Testis (tissue), 2 donors: ENCODE measurements at regions not wholly inside any gene's neighbourhood (a gene's known extent, or its start where the extent isn't known, plus 50 kb on each side); places are given as distances from the start of the nearest gene placed in this dataset.

Experiments used
- POLR2A ChIP-seq: fragments of 450-650 bp; IDR thresholded peaks from one replicate; pipeline ENCODE4 v1.6.1; 2017; ENCODE audit warnings: antibody characterized with exemption, mild to moderate bottlenecking, moderate library complexity
- TF ChIP-seq, protein P1 (sequence below), 3 experiments: fragments of 450-650 bp in 2 of 3; fragments of 200-600 bp in 1 of 3; sonication (generic) in 1 of 3; IDR thresholded peaks; one replicate each; pipeline ENCODE4 v1.5.1; 2016 to 2019; ENCODE audit warnings: antibody characterized with exemption in 3 of 3, mild to moderate bottlenecking in 2 of 3, moderate library complexity in 1 of 3

DNA sequence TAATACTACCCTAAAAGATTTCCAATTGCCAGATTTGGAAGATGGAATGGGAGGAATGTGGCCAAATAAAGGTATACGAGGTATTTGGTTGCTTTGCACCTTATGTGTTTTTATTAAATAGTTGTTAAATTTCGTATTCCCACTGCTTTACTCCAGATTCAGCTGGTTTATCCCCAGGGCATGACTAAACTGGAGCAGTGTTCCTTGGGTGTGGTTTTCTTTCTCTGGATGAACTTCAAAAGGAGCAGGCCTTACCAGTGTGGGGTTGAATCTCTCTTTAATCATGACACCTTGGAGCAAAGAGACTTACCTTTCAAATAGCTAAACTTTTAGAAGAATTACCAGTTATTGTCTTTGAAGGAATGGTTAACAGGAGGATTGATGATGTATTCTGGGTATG lies 121.7 kb upstream of the BNC2 start:
- TF ChIP-seq, protein P1, sequence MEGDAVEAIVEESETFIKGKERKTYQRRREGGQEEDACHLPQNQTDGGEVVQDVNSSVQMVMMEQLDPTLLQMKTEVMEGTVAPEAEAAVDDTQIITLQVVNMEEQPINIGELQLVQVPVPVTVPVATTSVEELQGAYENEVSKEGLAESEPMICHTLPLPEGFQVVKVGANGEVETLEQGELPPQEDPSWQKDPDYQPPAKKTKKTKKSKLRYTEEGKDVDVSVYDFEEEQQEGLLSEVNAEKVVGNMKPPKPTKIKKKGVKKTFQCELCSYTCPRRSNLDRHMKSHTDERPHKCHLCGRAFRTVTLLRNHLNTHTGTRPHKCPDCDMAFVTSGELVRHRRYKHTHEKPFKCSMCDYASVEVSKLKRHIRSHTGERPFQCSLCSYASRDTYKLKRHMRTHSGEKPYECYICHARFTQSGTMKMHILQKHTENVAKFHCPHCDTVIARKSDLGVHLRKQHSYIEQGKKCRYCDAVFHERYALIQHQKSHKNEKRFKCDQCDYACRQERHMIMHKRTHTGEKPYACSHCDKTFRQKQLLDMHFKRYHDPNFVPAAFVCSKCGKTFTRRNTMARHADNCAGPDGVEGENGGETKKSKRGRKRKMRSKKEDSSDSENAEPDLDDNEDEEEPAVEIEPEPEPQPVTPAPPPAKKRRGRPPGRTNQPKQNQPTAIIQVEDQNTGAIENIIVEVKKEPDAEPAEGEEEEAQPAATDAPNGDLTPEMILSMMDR (IDR thresholded peaks at IDR 0.05): no peak
- TF ChIP-seq POLR2A: no peak
